HEK293 (cell line): ENCODE measurements at regions not wholly inside any gene's neighbourhood (a gene's known extent, or its start where the extent isn't known, plus 50 kb on each side); places are given as distances from the start of the nearest gene placed in this dataset.

ENCODE experiments used
- CTCF ChIA-PET: fragments of 350-600 bp; formaldehyde crosslinking; extraction: SDS; loops from one replicate; lab custom pipeline; 2021; ENCODE audit warnings: antibody characterized with exemption; lab: Yijun Ruan, JAX
- POLR2A ChIA-PET: fragments of 300-600 bp; formaldehyde crosslinking; extraction: SDS; loops from one replicate; lab custom pipeline; 2020; ENCODE audit warnings: antibody characterized with exemption, inconsistent platforms; lab: Yijun Ruan, JAX
- H3K27ac ChIP-seq: fragments of 200-500 bp; sonication (Bioruptor generic); 2 replicates; pipeline ENCODE4 v1.5.1; 2014; ENCODE audit warnings: low read depth, low read length, control low read depth, inconsistent platforms; ENCODE audit errors: extremely low read depth
- H3K36me3 ChIP-seq, 2 experiments: fragments of 200-500 bp in 1 of 2; sonication (Bioruptor generic) in 1 of 2; 1 replicate in 1 of 2; 2 replicates in 1 of 2; pipeline ENCODE4 v1.5.1; 2014 to 2017; ENCODE audit warnings: inconsistent platforms in 2 of 2, low read length in 2 of 2; ENCODE audit not compliant: control insufficient read depth in 2 of 2, insufficient read depth in 1 of 2
- H3K4me1 ChIP-seq: fragments of 200-500 bp; sonication (Bioruptor generic); 2 replicates; pipeline ENCODE4 v1.5.1; 2014; ENCODE audit warnings: mild to moderate bottlenecking, low read length, inconsistent platforms; ENCODE audit not compliant: control insufficient read depth, insufficient read depth
- H3K4me3 ChIP-seq: 2 replicates; pipeline ENCODE4 v1.5.1; 2011; ENCODE audit warnings: low read depth, mild to moderate bottlenecking, control low read depth, low read length, moderate library complexity
- H3K9me3 ChIP-seq: fragments of 200-500 bp; sonication (Bioruptor generic); 2 replicates; pipeline ENCODE4 v1.5.1; 2014; ENCODE audit warnings: low read depth, low read length, inconsistent platforms; ENCODE audit not compliant: control insufficient read depth, insufficient read depth
- KLF8 ChIP-seq: fragments of 450-650 bp; formaldehyde crosslinking; IDR thresholded peaks from 2 replicates; pipeline ENCODE4 v1.5.1; 2016; ENCODE audit warnings: missing biosample characterization, missing genetic modification characterization
- ZNF324 ChIP-seq: fragments of 450-650 bp; formaldehyde crosslinking; IDR thresholded peaks from 2 replicates; pipeline ENCODE4 v1.5.1; 2016; ENCODE audit warnings: missing biosample characterization, missing genetic modification characterization
- ZNF48 ChIP-seq: fragments of 450-650 bp; formaldehyde crosslinking; IDR thresholded peaks from 2 replicates; pipeline ENCODE4 v1.5.1; 2016; ENCODE audit warnings: missing biosample characterization, missing genetic modification characterization
- ZNF510 ChIP-seq: fragments of 450-650 bp; formaldehyde crosslinking; IDR thresholded peaks from 2 replicates; pipeline ENCODE4 v1.5.1; 2018; ENCODE audit warnings: mild to moderate bottlenecking, missing genetic modification characterization, missing biosample characterization; ENCODE audit not compliant: insufficient replicate concordance
- ZNF513 ChIP-seq: fragments of 450-650 bp; IDR thresholded peaks from 2 replicates; pipeline ENCODE4 v1.5.1; 2018; ENCODE audit warnings: missing biosample characterization, missing genetic modification characterization
- ZNF658 ChIP-seq: fragments of 450-650 bp; formaldehyde crosslinking; IDR thresholded peaks from 2 replicates; pipeline ENCODE4; 2016; ENCODE audit warnings: missing biosample characterization, missing genetic modification characterization
- ZNF664 ChIP-seq: fragments of 450-650 bp; formaldehyde crosslinking; IDR thresholded peaks from 2 replicates; pipeline ENCODE4 v1.5.1; 2016; ENCODE audit warnings: missing biosample characterization, missing genetic modification characterization
- ZNF677 ChIP-seq: fragments of 450-650 bp; IDR thresholded peaks from 2 replicates; pipeline ENCODE4 v1.5.0; 2018; ENCODE audit warnings: missing biosample characterization, mild to moderate bottlenecking, missing genetic modification characterization, moderate library complexity
- ZNF76 ChIP-seq: fragments of 450-650 bp; formaldehyde crosslinking; IDR thresholded peaks from 2 replicates; pipeline ENCODE4; 2016; ENCODE audit warnings: low read depth, missing biosample characterization, missing genetic modification characterization, borderline replicate concordance
- ZNF768 ChIP-seq: fragments of 450-650 bp; formaldehyde crosslinking; IDR thresholded peaks from 2 replicates; pipeline ENCODE4 v1.5.1; 2018; ENCODE audit warnings: missing biosample characterization, mild to moderate bottlenecking, missing genetic modification characterization
- ZNF777 ChIP-seq: fragments of 450-650 bp; formaldehyde crosslinking; IDR thresholded peaks from 2 replicates; pipeline ENCODE4 v1.5.1; 2017; ENCODE audit warnings: missing biosample characterization, missing genetic modification characterization, borderline replicate concordance
- ZNF837 ChIP-seq: fragments of 450-650 bp; formaldehyde crosslinking; IDR thresholded peaks from 2 replicates; pipeline ENCODE4 v1.5.1; 2016; ENCODE audit warnings: missing biosample characterization, missing genetic modification characterization
- ZSCAN16 ChIP-seq: fragments of 450-650 bp; formaldehyde crosslinking; IDR thresholded peaks from 2 replicates; pipeline ENCODE4 v1.5.1; 2016; ENCODE audit warnings: missing biosample characterization, missing genetic modification characterization
- ZSCAN23 ChIP-seq: fragments of 450-650 bp; formaldehyde crosslinking; IDR thresholded peaks from 2 replicates; pipeline ENCODE4 v1.5.1; 2016; ENCODE audit warnings: missing biosample characterization, missing genetic modification characterization
- TF ChIP-seq, protein P1 (sequence below): fragments of 450-650 bp; formaldehyde crosslinking; IDR thresholded peaks from 2 replicates; pipeline ENCODE4 v1.5.1; 2016; ENCODE audit warnings: missing biosample characterization, missing genetic modification characterization, borderline replicate concordance
- TF ChIP-seq, protein P2 (sequence below): fragments of 450-650 bp; formaldehyde crosslinking; IDR thresholded peaks from 2 replicates; pipeline ENCODE4 v1.5.1; 2016; ENCODE audit warnings: missing biosample characterization, missing genetic modification characterization
- TF ChIP-seq, protein P3 (sequence below): fragments of 450-650 bp; formaldehyde crosslinking; IDR thresholded peaks from 2 replicates; pipeline ENCODE4 v1.5.1; 2016; ENCODE audit warnings: missing biosample characterization, missing genetic modification characterization
- TF ChIP-seq, protein P4 (sequence below): fragments of 450-650 bp; formaldehyde crosslinking; IDR thresholded peaks from 2 replicates; pipeline ENCODE4 v1.5.1; 2016; ENCODE audit warnings: missing biosample characterization, missing genetic modification characterization, borderline replicate concordance
- TF ChIP-seq, protein P5 (sequence below): fragments of 450-650 bp; formaldehyde crosslinking; IDR thresholded peaks from 2 replicates; pipeline ENCODE4 v1.5.1; 2017; ENCODE audit warnings: missing biosample characterization, missing genetic modification characterization

GRCh38 chr12:73486256-73486655, 1051.4 kb upstream of the ATXN7L3B start (continued):
- TF ChIP-seq, protein P1, sequence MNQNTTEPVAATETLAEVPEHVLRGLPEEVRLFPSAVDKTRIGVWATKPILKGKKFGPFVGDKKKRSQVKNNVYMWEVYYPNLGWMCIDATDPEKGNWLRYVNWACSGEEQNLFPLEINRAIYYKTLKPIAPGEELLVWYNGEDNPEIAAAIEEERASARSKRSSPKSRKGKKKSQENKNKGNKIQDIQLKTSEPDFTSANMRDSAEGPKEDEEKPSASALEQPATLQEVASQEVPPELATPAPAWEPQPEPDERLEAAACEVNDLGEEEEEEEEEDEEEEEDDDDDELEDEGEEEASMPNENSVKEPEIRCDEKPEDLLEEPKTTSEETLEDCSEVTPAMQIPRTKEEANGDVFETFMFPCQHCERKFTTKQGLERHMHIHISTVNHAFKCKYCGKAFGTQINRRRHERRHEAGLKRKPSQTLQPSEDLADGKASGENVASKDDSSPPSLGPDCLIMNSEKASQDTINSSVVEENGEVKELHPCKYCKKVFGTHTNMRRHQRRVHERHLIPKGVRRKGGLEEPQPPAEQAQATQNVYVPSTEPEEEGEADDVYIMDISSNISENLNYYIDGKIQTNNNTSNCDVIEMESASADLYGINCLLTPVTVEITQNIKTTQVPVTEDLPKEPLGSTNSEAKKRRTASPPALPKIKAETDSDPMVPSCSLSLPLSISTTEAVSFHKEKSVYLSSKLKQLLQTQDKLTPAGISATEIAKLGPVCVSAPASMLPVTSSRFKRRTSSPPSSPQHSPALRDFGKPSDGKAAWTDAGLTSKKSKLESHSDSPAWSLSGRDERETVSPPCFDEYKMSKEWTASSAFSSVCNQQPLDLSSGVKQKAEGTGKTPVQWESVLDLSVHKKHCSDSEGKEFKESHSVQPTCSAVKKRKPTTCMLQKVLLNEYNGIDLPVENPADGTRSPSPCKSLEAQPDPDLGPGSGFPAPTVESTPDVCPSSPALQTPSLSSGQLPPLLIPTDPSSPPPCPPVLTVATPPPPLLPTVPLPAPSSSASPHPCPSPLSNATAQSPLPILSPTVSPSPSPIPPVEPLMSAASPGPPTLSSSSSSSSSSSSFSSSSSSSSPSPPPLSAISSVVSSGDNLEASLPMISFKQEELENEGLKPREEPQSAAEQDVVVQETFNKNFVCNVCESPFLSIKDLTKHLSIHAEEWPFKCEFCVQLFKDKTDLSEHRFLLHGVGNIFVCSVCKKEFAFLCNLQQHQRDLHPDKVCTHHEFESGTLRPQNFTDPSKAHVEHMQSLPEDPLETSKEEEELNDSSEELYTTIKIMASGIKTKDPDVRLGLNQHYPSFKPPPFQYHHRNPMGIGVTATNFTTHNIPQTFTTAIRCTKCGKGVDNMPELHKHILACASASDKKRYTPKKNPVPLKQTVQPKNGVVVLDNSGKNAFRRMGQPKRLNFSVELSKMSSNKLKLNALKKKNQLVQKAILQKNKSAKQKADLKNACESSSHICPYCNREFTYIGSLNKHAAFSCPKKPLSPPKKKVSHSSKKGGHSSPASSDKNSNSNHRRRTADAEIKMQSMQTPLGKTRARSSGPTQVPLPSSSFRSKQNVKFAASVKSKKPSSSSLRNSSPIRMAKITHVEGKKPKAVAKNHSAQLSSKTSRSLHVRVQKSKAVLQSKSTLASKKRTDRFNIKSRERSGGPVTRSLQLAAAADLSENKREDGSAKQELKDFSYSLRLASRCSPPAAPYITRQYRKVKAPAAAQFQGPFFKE (tag by site-specific recombination), result no peak
- TF ChIP-seq, protein P2, sequence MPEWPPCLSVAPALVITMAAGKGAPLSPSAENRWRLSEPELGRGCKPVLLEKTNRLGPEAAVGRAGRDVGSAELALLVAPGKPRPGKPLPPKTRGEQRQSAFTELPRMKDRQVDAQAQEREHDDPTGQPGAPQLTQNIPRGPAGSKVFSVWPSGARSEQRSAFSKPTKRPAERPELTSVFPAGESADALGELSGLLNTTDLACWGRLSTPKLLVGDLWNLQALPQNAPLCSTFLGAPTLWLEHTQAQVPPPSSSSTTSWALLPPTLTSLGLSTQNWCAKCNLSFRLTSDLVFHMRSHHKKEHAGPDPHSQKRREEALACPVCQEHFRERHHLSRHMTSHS (tag by site-specific recombination), result no peak
- TF ChIP-seq ZSCAN16, result no peak
- no peak for TF ChIP-seq KLF8 (tag by site-specific recombination)
- TF ChIP-seq ZNF677 (tag by site-specific recombination), result no peak
- TF ChIP-seq ZNF837 (tag by site-specific recombination), result no peak
- TF ChIP-seq ZNF768, result no peak
- no peak for TF ChIP-seq ZNF664

- TF ChIP-seq ZNF48 (tag by site-specific recombination), result no peak
- POLR2A ChIA-PET, result no interaction called here
- CTCF ChIA-PET, result no interaction called here
Measured at GRCh38 chr12:73506611-73507010, 1031.0 kb upstream of the ATXN7L3B start.

DNA sequence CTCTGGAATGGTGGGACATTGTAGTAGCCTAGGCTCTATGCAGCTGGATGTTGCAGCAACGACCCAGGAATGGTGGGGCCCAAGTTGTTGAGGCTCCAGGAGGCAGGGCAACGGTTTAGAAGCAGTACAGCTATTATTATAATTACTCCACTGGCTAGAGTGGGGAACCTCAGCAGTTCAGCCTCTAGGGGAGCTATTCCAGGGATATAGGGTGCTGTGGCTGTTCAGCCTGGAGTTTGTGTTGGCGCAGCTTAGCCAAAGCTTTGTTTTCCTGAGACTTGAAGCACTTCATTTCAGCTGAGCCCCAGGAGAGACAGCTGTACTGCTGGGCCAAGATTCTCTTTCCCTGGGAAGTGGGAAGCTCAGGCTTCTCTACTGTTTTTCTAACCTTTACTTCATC, 1023.0 kb upstream of the ATXN7L3B start:
- Histone ChIP-seq H3K9me3 (no peaks in the 10 kb centered on the region), H3K4me1 (no peaks in the 10 kb centered on the region), H3K4me3 (no peak overlapping the region), H3K27ac (no peak overlapping the region), H3K36me3 (no peaks in the 10 kb centered on the region)
- POLR2A ChIA-PET, result no interaction called here
- CTCF ChIA-PET, result interaction anchor here (0.6 kb wide), 1 partner anchor 16 kb away, joined by 3 read pairs; no protein-coding TSS in a partner anchor
- TF ChIP-seq, protein P3, sequence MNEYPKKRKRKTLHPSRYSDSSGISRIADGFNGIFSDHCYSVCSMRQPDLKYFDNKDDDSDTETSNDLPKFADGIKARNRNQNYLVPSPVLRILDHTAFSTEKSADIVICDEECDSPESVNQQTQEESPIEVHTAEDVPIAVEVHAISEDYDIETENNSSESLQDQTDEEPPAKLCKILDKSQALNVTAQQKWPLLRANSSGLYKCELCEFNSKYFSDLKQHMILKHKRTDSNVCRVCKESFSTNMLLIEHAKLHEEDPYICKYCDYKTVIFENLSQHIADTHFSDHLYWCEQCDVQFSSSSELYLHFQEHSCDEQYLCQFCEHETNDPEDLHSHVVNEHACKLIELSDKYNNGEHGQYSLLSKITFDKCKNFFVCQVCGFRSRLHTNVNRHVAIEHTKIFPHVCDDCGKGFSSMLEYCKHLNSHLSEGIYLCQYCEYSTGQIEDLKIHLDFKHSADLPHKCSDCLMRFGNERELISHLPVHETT (tag by site-specific recombination), result no peak
- TF ChIP-seq ZNF777 (no peak), ZNF658 (tag by site-specific recombination) (no peak), ZNF76 (tag by site-specific recombination) (no peak), ZNF324 (no peak), ZNF513 (tag by site-specific recombination) (no peak), ZNF510 (tag by site-specific recombination) (no peak), ZNF664 (no peak), ZSCAN23 (tag by site-specific recombination) (no peak)
- TF ChIP-seq, protein P4, sequence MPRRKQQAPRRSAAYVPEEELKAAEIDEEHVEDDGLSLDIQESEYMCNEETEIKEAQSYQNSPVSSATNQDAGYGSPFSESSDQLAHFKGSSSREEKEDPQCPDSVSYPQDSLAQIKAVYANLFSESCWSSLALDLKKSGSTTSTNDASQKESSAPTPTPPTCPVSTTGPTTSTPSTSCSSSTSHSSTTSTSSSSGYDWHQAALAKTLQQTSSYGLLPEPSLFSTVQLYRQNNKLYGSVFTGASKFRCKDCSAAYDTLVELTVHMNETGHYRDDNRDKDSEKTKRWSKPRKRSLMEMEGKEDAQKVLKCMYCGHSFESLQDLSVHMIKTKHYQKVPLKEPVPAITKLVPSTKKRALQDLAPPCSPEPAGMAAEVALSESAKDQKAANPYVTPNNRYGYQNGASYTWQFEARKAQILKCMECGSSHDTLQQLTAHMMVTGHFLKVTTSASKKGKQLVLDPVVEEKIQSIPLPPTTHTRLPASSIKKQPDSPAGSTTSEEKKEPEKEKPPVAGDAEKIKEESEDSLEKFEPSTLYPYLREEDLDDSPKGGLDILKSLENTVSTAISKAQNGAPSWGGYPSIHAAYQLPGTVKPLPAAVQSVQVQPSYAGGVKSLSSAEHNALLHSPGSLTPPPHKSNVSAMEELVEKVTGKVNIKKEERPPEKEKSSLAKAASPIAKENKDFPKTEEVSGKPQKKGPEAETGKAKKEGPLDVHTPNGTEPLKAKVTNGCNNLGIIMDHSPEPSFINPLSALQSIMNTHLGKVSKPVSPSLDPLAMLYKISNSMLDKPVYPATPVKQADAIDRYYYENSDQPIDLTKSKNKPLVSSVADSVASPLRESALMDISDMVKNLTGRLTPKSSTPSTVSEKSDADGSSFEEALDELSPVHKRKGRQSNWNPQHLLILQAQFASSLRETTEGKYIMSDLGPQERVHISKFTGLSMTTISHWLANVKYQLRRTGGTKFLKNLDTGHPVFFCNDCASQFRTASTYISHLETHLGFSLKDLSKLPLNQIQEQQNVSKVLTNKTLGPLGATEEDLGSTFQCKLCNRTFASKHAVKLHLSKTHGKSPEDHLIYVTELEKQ, result no peak
- TF ChIP-seq, protein P5, sequence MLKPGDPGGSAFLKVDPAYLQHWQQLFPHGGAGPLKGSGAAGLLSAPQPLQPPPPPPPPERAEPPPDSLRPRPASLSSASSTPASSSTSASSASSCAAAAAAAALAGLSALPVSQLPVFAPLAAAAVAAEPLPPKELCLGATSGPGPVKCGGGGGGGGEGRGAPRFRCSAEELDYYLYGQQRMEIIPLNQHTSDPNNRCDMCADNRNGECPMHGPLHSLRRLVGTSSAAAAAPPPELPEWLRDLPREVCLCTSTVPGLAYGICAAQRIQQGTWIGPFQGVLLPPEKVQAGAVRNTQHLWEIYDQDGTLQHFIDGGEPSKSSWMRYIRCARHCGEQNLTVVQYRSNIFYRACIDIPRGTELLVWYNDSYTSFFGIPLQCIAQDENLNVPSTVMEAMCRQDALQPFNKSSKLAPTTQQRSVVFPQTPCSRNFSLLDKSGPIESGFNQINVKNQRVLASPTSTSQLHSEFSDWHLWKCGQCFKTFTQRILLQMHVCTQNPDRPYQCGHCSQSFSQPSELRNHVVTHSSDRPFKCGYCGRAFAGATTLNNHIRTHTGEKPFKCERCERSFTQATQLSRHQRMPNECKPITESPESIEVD (tag by site-specific recombination), result no peak

More at GRCh38 chr12:73506611-73507010, 1031.0 kb upstream of the ATXN7L3B start:
- Histone ChIP-seq H3K36me3 (no peaks in the 10 kb centered on the region), H3K9me3 (no peaks in the 10 kb centered on the region), H3K4me1 (no peaks in the 10 kb centered on the region), H3K27ac (no peak overlapping the region), H3K4me3 (no peak overlapping the region)
